ENCODE measurements at regions not wholly inside any gene's neighbourhood (a gene's known extent, or its start where the extent isn't known, plus 50 kb on each side); places are given as distances from the start of the nearest gene placed in this dataset.
"Not testable (repeated sequence)": the region's sequence is repeated elsewhere in the genome, so short reads cannot be mapped to it uniquely, and the experiment has no call there.

GRCh38 chr13:62482351-62482750 is 1066.7 kb upstream of the PCDH20 start:
- TF ChIP-seq CTCF (conservative IDR thresholded peaks at IDR 0.05; ENCODE audit: low read depth), result no peak
- H3K27ac ChIP-seq, result no peak overlapping the region
- ChIA-PET POLR2A (ENCODE audit: low non-redundant PET) (no interaction called here), CTCF (interaction anchor here (0.6 to 0.9 kb wide), 3 partner anchors 10 to 20 kb away, joined by 3 to 5 read pairs (median 3); no protein-coding TSS in a partner anchor)
- DNase-seq (ENCODE audit: low spot score), result no peak

GRCh38 chr13:62473944-62474237 is 1058.2 kb upstream of the PCDH20 start:
- no peak for TF ChIP-seq CTCF (conservative IDR thresholded peaks at IDR 0.05; ENCODE audit: low read depth)
- no peak overlapping the region for H3K27ac ChIP-seq
- CTCF ChIA-PET, result no interaction called here
- no peak for DNase-seq (ENCODE audit: low spot score)
- POLR2A ChIA-PET (ENCODE audit: low non-redundant PET), result no interaction called here

GRCh38 chr13:62473190-62473943 is 1057.7 kb upstream of the PCDH20 start:
- no peak for TF ChIP-seq CTCF (conservative IDR thresholded peaks at IDR 0.05; ENCODE audit: low read depth)
- H3K27ac ChIP-seq, result no peak overlapping the region
- no peak for DNase-seq (ENCODE audit: low spot score)
- POLR2A ChIA-PET (ENCODE audit: low non-redundant PET), result no interaction called here
- CTCF ChIA-PET, result no interaction called here

- POLR2A ChIA-PET (ENCODE audit: low non-redundant PET), result no interaction called here
- no peak overlapping the region for H3K27ac ChIP-seq
- DNase-seq (ENCODE audit: low spot score), result no peak
- TF ChIP-seq CTCF (conservative IDR thresholded peaks at IDR 0.05; ENCODE audit: low read depth), result no peak
- CTCF ChIA-PET, result no interaction called here
These were observed 1038.1 kb upstream of the PCDH20 start for GRCh38 chr13:62453761-62454160.

- TF ChIP-seq CTCF (conservative IDR thresholded peaks at IDR 0.05; ENCODE audit: low read depth), result no peak
- POLR2A ChIA-PET (ENCODE audit: low non-redundant PET), result no interaction called here
- CTCF ChIA-PET, result no interaction called here
- no peak for DNase-seq (ENCODE audit: low spot score)
- H3K27ac ChIP-seq, result no peak overlapping the region
These were observed 1035.1 kb upstream of the PCDH20 start for GRCh38 chr13:62450759-62451158.

- H3K27ac ChIP-seq; DNase-seq (ENCODE audit: low spot score); CTCF ChIA-PET: not testable (repeated sequence)
- POLR2A ChIA-PET (ENCODE audit: low non-redundant PET), result interaction anchor here (0.6 kb wide), 1 partner anchor 197 kb away, joined by 3 read pairs; no protein-coding TSS in a partner anchor
These were observed 1032.2 kb upstream of the PCDH20 start for GRCh38 chr13:62447771-62448382.

GRCh38 chr13:62444805-62445204 is 1029.2 kb upstream of the PCDH20 start:
- no peak overlapping the region for H3K27ac ChIP-seq
- no peak for TF ChIP-seq CTCF (conservative IDR thresholded peaks at IDR 0.05; ENCODE audit: low read depth)
- no peak for DNase-seq (ENCODE audit: low spot score)
- POLR2A ChIA-PET (ENCODE audit: low non-redundant PET), result no interaction called here
- CTCF ChIA-PET, result no interaction called here
